ENCODE measurements at regions not wholly inside any gene's neighbourhood (a gene's known extent, or its start where the extent isn't known, plus 50 kb on each side); places are given as distances from the start of the nearest gene placed in this dataset.

DNA sequence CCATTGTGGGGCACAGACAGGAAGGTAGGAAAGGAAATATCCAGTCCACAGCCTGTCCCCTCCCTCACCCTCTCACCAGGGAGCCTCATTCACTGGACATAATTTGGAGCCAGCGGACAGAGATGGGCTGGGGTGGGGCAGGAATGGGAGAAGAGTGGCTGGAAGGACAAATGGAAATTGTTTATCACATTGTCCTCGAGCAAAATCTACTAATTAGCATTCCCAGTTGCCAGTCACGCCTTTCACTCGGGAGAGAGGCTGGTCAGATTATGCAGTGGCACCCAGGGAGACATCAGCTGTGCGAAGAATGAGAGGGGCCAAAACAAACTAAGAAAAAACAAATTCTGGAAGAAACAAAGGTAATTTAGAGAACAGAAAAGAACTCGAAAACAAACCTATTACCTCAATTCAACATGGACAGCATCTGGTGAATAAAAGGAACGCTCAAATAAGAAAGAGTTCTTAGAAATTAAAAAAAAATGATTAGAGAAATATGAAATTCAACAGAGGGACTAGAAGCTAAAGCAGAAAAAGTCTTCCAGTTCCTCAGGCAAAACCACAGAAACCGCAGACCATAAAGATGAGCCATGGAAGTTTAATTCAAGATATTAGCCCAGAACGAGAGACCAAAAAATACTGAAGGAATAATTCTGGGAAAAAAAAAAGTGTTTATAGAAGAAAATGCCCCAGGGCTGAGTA is 108.5 kb upstream of the RALGAPA2 start:
- Histone ChIP-seq H2AFZ (ENCODE audit: low read depth, low read length) (no peak overlapping the region), H3K27ac (ENCODE audit: low read length) (no peak overlapping the region), H3K9me3 (ENCODE audit: low read length) (no peaks in the 10 kb centered on the region), H3K4me3 (ENCODE audit: low read length) (no peak overlapping the region), H3K36me3 (ENCODE audit: insufficient read depth, low read length) (no peaks in the 10 kb centered on the region), H3K79me2 (replicated peaks; ENCODE audit: insufficient read depth, low read length) (no peaks in the 10 kb centered on the region), H3K9ac (ENCODE audit: low read length) (no peak overlapping the region), H3K9me2 (ENCODE audit: insufficient read depth, low read length) (no peaks in the 10 kb centered on the region), H3F3A (ENCODE audit: insufficient read depth, low read length, poor library complexity, severe bottlenecking) (no peaks in the 10 kb centered on the region), H3K27me3 (ENCODE audit: insufficient read depth, low read depth, low read length) (no peaks in the 10 kb centered on the region), H4K20me1 (ENCODE audit: insufficient read depth) (no peaks in the 10 kb centered on the region), H3K4me2 (ENCODE audit: low read length) (no peak overlapping the region)
- TF ChIP-seq RAD21 (conservative IDR thresholded peaks at IDR 0.05) (no peak), SMC3 (conservative IDR thresholded peaks at IDR 0.05; ENCODE audit: poor library complexity) (no peak), EZH2 (IDR thresholded peaks at IDR 0.05; ENCODE audit: borderline replicate concordance, insufficient read depth, low read length, poor library complexity, severe bottlenecking) (no peak), MXI1 (conservative IDR thresholded peaks at IDR 0.05; ENCODE audit: poor library complexity, severe bottlenecking) (no peak), POLR2AphosphoS5 (IDR thresholded peaks at IDR 0.05) (no peak), EP300 (conservative IDR thresholded peaks at IDR 0.05; ENCODE audit: poor library complexity, severe bottlenecking) (no peak), TAF1 (IDR thresholded peaks at IDR 0.05; ENCODE audit: low read depth) (no peak)
- TF ChIP-seq, protein P1, sequence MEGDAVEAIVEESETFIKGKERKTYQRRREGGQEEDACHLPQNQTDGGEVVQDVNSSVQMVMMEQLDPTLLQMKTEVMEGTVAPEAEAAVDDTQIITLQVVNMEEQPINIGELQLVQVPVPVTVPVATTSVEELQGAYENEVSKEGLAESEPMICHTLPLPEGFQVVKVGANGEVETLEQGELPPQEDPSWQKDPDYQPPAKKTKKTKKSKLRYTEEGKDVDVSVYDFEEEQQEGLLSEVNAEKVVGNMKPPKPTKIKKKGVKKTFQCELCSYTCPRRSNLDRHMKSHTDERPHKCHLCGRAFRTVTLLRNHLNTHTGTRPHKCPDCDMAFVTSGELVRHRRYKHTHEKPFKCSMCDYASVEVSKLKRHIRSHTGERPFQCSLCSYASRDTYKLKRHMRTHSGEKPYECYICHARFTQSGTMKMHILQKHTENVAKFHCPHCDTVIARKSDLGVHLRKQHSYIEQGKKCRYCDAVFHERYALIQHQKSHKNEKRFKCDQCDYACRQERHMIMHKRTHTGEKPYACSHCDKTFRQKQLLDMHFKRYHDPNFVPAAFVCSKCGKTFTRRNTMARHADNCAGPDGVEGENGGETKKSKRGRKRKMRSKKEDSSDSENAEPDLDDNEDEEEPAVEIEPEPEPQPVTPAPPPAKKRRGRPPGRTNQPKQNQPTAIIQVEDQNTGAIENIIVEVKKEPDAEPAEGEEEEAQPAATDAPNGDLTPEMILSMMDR (IDR thresholded peaks at IDR 0.05; ENCODE audit: poor library complexity, severe bottlenecking) = no peak
- TF ChIP-seq, protein P2, sequence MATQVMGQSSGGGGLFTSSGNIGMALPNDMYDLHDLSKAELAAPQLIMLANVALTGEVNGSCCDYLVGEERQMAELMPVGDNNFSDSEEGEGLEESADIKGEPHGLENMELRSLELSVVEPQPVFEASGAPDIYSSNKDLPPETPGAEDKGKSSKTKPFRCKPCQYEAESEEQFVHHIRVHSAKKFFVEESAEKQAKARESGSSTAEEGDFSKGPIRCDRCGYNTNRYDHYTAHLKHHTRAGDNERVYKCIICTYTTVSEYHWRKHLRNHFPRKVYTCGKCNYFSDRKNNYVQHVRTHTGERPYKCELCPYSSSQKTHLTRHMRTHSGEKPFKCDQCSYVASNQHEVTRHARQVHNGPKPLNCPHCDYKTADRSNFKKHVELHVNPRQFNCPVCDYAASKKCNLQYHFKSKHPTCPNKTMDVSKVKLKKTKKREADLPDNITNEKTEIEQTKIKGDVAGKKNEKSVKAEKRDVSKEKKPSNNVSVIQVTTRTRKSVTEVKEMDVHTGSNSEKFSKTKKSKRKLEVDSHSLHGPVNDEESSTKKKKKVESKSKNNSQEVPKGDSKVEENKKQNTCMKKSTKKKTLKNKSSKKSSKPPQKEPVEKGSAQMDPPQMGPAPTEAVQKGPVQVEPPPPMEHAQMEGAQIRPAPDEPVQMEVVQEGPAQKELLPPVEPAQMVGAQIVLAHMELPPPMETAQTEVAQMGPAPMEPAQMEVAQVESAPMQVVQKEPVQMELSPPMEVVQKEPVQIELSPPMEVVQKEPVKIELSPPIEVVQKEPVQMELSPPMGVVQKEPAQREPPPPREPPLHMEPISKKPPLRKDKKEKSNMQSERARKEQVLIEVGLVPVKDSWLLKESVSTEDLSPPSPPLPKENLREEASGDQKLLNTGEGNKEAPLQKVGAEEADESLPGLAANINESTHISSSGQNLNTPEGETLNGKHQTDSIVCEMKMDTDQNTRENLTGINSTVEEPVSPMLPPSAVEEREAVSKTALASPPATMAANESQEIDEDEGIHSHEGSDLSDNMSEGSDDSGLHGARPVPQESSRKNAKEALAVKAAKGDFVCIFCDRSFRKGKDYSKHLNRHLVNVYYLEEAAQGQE (IDR thresholded peaks at IDR 0.05; ENCODE audit: borderline replicate concordance) = no peak

DNA sequence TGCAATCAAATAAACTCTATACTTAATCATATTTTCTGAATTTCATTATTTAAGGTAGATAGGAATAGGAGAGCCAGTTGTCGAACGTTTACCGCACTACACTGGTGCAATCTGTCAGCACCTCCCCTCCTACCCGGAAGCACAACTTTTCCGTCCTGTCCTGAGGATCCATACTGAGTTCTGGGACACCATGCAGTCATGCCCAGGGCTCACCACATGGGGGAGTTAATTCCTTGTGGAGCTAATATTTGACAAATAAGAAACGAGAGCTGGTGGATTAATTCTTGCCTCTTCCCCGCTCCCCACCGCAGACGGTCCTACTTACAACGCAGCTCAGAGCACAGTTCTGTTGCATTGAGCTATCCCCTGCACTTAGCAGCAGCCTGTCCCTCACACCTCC is 107.7 kb upstream of the RALGAPA2 start:
- Histone ChIP-seq H3K27ac (ENCODE audit: low read length) (no peak overlapping the region), H3K4me3 (ENCODE audit: low read length) (no peak overlapping the region), H3K27me3 (ENCODE audit: insufficient read depth, low read depth, low read length) (no peaks in the 10 kb centered on the region), H3K9me3 (ENCODE audit: low read length) (no peaks in the 10 kb centered on the region), H2AFZ (ENCODE audit: low read depth, low read length) (no peak overlapping the region), H4K20me1 (ENCODE audit: insufficient read depth) (no peaks in the 10 kb centered on the region), H3K79me2 (replicated peaks; ENCODE audit: insufficient read depth, low read length) (no peaks in the 10 kb centered on the region), H3K9ac (ENCODE audit: low read length) (no peak overlapping the region), H3K9me2 (ENCODE audit: insufficient read depth, low read length) (no peaks in the 10 kb centered on the region), H3K36me3 (ENCODE audit: insufficient read depth, low read length) (no peaks in the 10 kb centered on the region), H3K4me2 (ENCODE audit: low read length) (no peak overlapping the region), H3F3A (ENCODE audit: insufficient read depth, low read length, poor library complexity, severe bottlenecking) (no peaks in the 10 kb centered on the region)
- TF ChIP-seq, protein P1 (IDR thresholded peaks at IDR 0.05; ENCODE audit: poor library complexity, severe bottlenecking) = no peak
- no peak for TF ChIP-seq EP300 (conservative IDR thresholded peaks at IDR 0.05; ENCODE audit: poor library complexity, severe bottlenecking)
- TF ChIP-seq, protein P2 (IDR thresholded peaks at IDR 0.05; ENCODE audit: borderline replicate concordance) = no peak
- no peak for TF ChIP-seq EZH2 (IDR thresholded peaks at IDR 0.05; ENCODE audit: borderline replicate concordance, insufficient read depth, low read length, poor library complexity, severe bottlenecking)
- TF ChIP-seq SMC3 (conservative IDR thresholded peaks at IDR 0.05; ENCODE audit: poor library complexity) = no peak
- no peak for TF ChIP-seq MXI1 (conservative IDR thresholded peaks at IDR 0.05; ENCODE audit: poor library complexity, severe bottlenecking)
- TF ChIP-seq POLR2AphosphoS5 (IDR thresholded peaks at IDR 0.05) = no peak
